HepG2 (cell line): ENCODE measurements at regions not wholly inside any gene's neighbourhood (a gene's known extent, or its start where the extent isn't known, plus 50 kb on each side); places are given as distances from the start of the nearest gene placed in this dataset.

ENCODE experiments used
- ATAC-seq: fragments of 200-7000 bp; cut with Tn5 transposase; 3 replicates; pipeline ENCODE4 v1.9.1; 2020; ENCODE audit warnings: mild to moderate bottlenecking, moderate library complexity
- BruUV-seq: library from RNA; stranded (reverse); fragments of 400-500 nt; replicated peaks from 2 replicates; lab custom pipeline; 2021; lab: Mats Ljungman, UMichigan
- CTCF ChIA-PET: fragments of 300-600 bp; formaldehyde crosslinking; extraction: SDS; loops from one replicate; lab custom pipeline; 2021; ENCODE audit warnings: low total read pairs, inconsistent platforms, low intra/inter-chr PET ratio; lab: Yijun Ruan, JAX
- POLR2A ChIA-PET: fragments of 350-600 bp; sonication (Branson Sonifier 250); formaldehyde crosslinking; loops from one replicate; lab custom pipeline; 2020; ENCODE audit warnings: antibody characterized with exemption, inconsistent platforms; lab: Yijun Ruan, JAX
- DNase-seq: peaks from one replicate; pipeline ENCODE4 v3.0.0-alpha.2; 2015; ENCODE audit warnings: low spot score
- FAIRE-seq: peaks from 3 replicates; lab custom pipeline; 2011; peaks lifted over from hg19 to GRCh38; lab: Jason Lieb, UNC
- H2AFZ ChIP-seq: one replicate; pipeline ENCODE4 v1.6.1; 2011; ENCODE audit warnings: low read length, inconsistent platforms
- H3K27ac ChIP-seq: fragments of 300-600 bp; 3 replicates; pipeline ENCODE4 v1.8.0; 2011; ENCODE audit warnings: mixed run types, mild to moderate bottlenecking, mixed read lengths, low read length, inconsistent platforms; ENCODE audit not compliant: insufficient read depth; ENCODE audit errors: extremely low read length
- H3K27me3 ChIP-seq, 2 experiments: fragments of 200-600 bp in 1 of 2; 2 replicates in 1 of 2; 3 replicates in 1 of 2; pipeline versions ENCODE4 v1.6.0 to v1.8.0; 2011; ENCODE audit warnings: low read length in 2 of 2, mild to moderate bottlenecking in 2 of 2, moderate library complexity in 2 of 2, inconsistent platforms in 1 of 2; ENCODE audit not compliant: insufficient read depth in 2 of 2, control insufficient read depth in 1 of 2
- H3K36me3 ChIP-seq, 2 experiments: fragments of 200-600 bp in 1 of 2; replicated peaks in 1 of 2; 2 replicates in 1 of 2; 3 replicates in 1 of 2; pipeline versions ENCODE4 v1.5.1 to v1.8.0; 2011; ENCODE audit warnings: low read length in 2 of 2, inconsistent platforms in 1 of 2; ENCODE audit not compliant: insufficient read depth in 2 of 2, control insufficient read depth in 1 of 2
- H3K4me1 ChIP-seq: 2 replicates; pipeline ENCODE4 v1.5.1; 2012; ENCODE audit warnings: low read length, inconsistent platforms; ENCODE audit not compliant: insufficient read depth
- H3K4me2 ChIP-seq: 2 replicates; pipeline ENCODE4 v1.6.0; 2011; ENCODE audit warnings: low read depth, low read length, inconsistent platforms
- H3K4me3 ChIP-seq, 3 experiments: fragments of 200-600 bp in 1 of 3; sonication (generic), shearing (Covaris generic) in 1 of 3; replicated peaks in 1 of 3; 2 replicates each; pipeline ENCODE4 v1.5.1; 2011 to 2016; ENCODE audit warnings: low read length in 3 of 3, inconsistent platforms in 2 of 3, low read depth in 2 of 3, mild to moderate bottlenecking in 2 of 3, control low read depth in 1 of 3, mixed read lengths in 1 of 3; ENCODE audit not compliant: insufficient read depth in 1 of 3
- H3K79me2 ChIP-seq: one replicate; pipeline ENCODE4 v1.6.1; 2011; ENCODE audit warnings: low read length, inconsistent platforms; ENCODE audit not compliant: insufficient read depth
- H3K9ac ChIP-seq: 2 replicates; pipeline ENCODE4 v1.6.0; 2011; ENCODE audit warnings: mild to moderate bottlenecking, low read depth, low read length, inconsistent platforms; ENCODE audit not compliant: insufficient read depth
- H3K9me3 ChIP-seq: 2 replicates; pipeline ENCODE4 v1.5.1; 2012; ENCODE audit warnings: mild to moderate bottlenecking, low read length
- H4K20me1 ChIP-seq: 2 replicates; pipeline ENCODE4 v1.6.0; 2011; ENCODE audit warnings: inconsistent platforms, mild to moderate bottlenecking, low read length, moderate library complexity; ENCODE audit not compliant: insufficient read depth
- ISX ChIP-seq: sonication (generic); formaldehyde crosslinking; conservative IDR thresholded peaks from 2 replicates; pipeline ENCODE4 v1.5.0; 2020; ENCODE audit warnings: missing genetic modification reagents
- KDM6A ChIP-seq: IDR thresholded peaks from 2 replicates; pipeline ENCODE4 v1.6.1; 2016; ENCODE audit warnings: low read depth
- KLF9 ChIP-seq: IDR thresholded peaks from 2 replicates; pipeline ENCODE4 v1.6.1; 2016; ENCODE audit warnings: low read depth
- MAF1 ChIP-seq: sonication (generic); formaldehyde crosslinking; IDR thresholded peaks from 2 replicates; pipeline ENCODE4 v1.5.0; 2020; ENCODE audit warnings: missing genetic modification reagents, borderline replicate concordance
- MBNL3 ChIP-seq: fragments of 250-450 bp; sonication (Bioruptor Pico); conservative IDR thresholded peaks from 2 replicates; pipeline ENCODE4 v1.8.0; 2022; ENCODE audit warnings: mild to moderate bottlenecking, inconsistent platforms
- RCOR2 ChIP-seq: IDR thresholded peaks from 2 replicates; pipeline ENCODE4 v1.6.1; 2016; ENCODE audit warnings: missing biosample characterization, missing genetic modification reagents
- RFX5 ChIP-seq: IDR thresholded peaks from 2 replicates; pipeline ENCODE4 v1.6.1; 2011; ENCODE audit warnings: low read depth, low read length, improper control_type of control experiment
- SIX4 ChIP-seq: sonication (generic); formaldehyde crosslinking; IDR thresholded peaks from 2 replicates; pipeline ENCODE4 v1.4.0; 2020; ENCODE audit warnings: missing genetic modification reagents
- ZEB1 ChIP-seq: IDR thresholded peaks from 2 replicates; pipeline ENCODE4 v1.6.1; 2012; ENCODE audit warnings: mild to moderate bottlenecking, low read depth, inconsistent platforms; ENCODE audit not compliant: insufficient replicate concordance
- ZFP36L2 ChIP-seq: sonication (generic); formaldehyde crosslinking; IDR thresholded peaks from 2 replicates; pipeline ENCODE4 v1.4.0; 2020; ENCODE audit warnings: missing genetic modification reagents
- ZNF234 ChIP-seq: sonication (generic); formaldehyde crosslinking; conservative IDR thresholded peaks from 2 replicates; pipeline ENCODE4 v1.5.1; 2020; ENCODE audit warnings: mild to moderate bottlenecking, missing genetic modification reagents
- ZNF572 ChIP-seq: sonication (generic); formaldehyde crosslinking; IDR thresholded peaks from 2 replicates; pipeline ENCODE4 v1.5.1; 2020; ENCODE audit warnings: mild to moderate bottlenecking, missing genetic modification reagents
- ZNF777 ChIP-seq: sonication (generic); formaldehyde crosslinking; IDR thresholded peaks from 2 replicates; pipeline ENCODE4 v1.4.0; 2020; ENCODE audit warnings: missing genetic modification reagents
- ZNF879 ChIP-seq: sonication (generic); formaldehyde crosslinking; IDR thresholded peaks from 2 replicates; pipeline ENCODE4 v1.8.1; 2023; ENCODE audit warnings: missing genetic modification reagents
- WGBS: methylation state at CpG from one replicate; pipeline ENCODE4 v1.1.6; 2017; ENCODE audit warnings: low lambda C conversion rate; 5-methylcytosine and 5-hydroxymethylcytosine counted together
- in situ Hi-C: cut with HindIII; loops from 2 replicates; pipeline ENCODE4 v1.10.0; 2017; ENCODE audit warnings: low pct_unique_long_range_greater_than_20kb; ENCODE audit not compliant: extremely low pct_ligation_motif_present
- intact Hi-C: fragments of 100-400 bp; cut with micrococcal nuclease; formaldehyde crosslinking; loops from one replicate; pipeline ENCODE4 v1.10.0; 2022; ENCODE audit not compliant: unreplicated experiment
- TF ChIP-seq, protein P1 (sequence below): IDR thresholded peaks from 2 replicates; pipeline ENCODE4 v1.6.1; 2016; ENCODE audit warnings: low read depth, control low read depth
- TF ChIP-seq, protein P2 (sequence below): sonication (generic); formaldehyde crosslinking; conservative IDR thresholded peaks from 2 replicates; pipeline ENCODE4 v1.4.0; 2020; ENCODE audit warnings: missing genetic modification reagents
- TF ChIP-seq, protein P3 (sequence below): sonication (generic); formaldehyde crosslinking; IDR thresholded peaks from 2 replicates; pipeline ENCODE4 v1.8.1; 2023; ENCODE audit warnings: mild to moderate bottlenecking, moderate library complexity, missing genetic modification reagents

DNA sequence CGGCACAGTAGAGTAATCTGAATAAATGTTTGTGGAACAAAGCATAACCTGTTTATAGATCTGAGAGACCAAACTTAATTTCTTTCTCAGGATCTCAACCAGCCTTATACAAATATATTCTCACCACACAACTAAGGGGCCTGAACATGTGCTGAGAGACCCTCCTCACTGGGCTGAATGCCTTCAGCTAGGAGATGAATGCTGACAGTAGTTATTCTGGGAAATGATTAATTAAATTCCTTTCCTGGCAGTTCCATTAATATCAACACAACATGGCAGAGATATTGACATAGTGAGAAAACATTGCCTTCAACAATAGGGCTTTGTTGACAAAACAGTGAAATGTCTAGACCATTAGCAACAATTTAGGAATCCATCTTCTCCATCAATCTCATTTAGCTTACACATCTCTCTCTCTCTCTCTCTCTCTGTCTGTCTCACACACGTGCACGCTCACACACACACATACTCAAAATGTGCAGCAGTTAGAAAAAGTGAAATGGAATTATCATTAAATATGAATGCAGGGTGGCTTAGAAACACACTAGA lies 780.8 kb upstream of the CDH8 start:
- Histone ChIP-seq H3K9ac (no peak overlapping the region), H3K4me1 (no peaks in the 10 kb centered on the region), H3K9me3 (peaks cover 91% of the 10 kb centered on the region), H3K4me2 (no peak overlapping the region), H4K20me1 (no peaks in the 10 kb centered on the region), H3K36me3 (no peaks in the 10 kb centered on the region), H3K79me2 (no peaks in the 10 kb centered on the region), H3K27me3 (no peaks in the 10 kb centered on the region), H3K4me3 (no peak overlapping the region), H2AFZ (no peak overlapping the region), H3K27ac (no peak overlapping the region)
- ATAC-seq (no peak), FAIRE-seq (no peak), DNase-seq (no peak)
- 32% methylated on average over 3 of the region's 3 CpGs for whole genome bisulfite sequencing
- BruUV-seq = no TSS peak
- POLR2A ChIA-PET = no interaction called here
- TF ChIP-seq ZFP36L2 (CRISPR knock-in tag) (no peak), RCOR2 (no peak), ZEB1 (no peak), ZNF234 (CRISPR knock-in tag) (no peak), ZNF879 (CRISPR knock-in tag) (no peak), MAF1 (no peak), MBNL3 (CRISPR knock-in tag) (no peak), KLF9 (CRISPR knock-in tag) (no peak), SIX4 (no peak), ISX (no peak), RFX5 (no peak), ZNF572 (CRISPR knock-in tag) (no peak), ZNF777 (CRISPR knock-in tag) (no peak), KDM6A (no peak)
- TF ChIP-seq, protein P1, sequence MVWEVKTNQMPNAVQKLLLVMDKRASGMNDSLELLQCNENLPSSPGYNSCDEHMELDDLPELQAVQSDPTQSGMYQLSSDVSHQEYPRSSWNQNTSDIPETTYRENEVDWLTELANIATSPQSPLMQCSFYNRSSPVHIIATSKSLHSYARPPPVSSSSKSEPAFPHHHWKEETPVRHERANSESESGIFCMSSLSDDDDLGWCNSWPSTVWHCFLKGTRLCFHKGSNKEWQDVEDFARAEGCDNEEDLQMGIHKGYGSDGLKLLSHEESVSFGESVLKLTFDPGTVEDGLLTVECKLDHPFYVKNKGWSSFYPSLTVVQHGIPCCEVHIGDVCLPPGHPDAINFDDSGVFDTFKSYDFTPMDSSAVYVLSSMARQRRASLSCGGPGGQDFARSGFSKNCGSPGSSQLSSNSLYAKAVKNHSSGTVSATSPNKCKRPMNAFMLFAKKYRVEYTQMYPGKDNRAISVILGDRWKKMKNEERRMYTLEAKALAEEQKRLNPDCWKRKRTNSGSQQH (CRISPR knock-in tag) = no peak
- TF ChIP-seq, protein P2, sequence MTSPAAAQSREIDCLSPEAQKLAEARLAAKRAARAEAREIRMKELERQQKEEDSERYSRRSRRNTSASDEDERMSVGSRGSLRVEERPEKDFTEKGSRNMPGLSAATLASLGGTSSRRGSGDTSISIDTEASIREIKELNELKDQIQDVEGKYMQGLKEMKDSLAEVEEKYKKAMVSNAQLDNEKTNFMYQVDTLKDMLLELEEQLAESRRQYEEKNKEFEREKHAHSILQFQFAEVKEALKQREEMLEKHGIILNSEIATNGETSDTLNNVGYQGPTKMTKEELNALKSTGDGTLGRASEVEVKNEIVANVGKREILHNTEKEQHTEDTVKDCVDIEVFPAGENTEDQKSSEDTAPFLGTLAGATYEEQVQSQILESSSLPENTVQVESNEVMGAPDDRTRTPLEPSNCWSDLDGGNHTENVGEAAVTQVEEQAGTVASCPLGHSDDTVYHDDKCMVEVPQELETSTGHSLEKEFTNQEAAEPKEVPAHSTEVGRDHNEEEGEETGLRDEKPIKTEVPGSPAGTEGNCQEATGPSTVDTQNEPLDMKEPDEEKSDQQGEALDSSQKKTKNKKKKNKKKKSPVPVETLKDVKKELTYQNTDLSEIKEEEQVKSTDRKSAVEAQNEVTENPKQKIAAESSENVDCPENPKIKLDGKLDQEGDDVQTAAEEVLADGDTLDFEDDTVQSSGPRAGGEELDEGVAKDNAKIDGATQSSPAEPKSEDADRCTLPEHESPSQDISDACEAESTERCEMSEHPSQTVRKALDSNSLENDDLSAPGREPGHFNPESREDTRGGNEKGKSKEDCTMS (CRISPR knock-in tag) = no peak
- TF ChIP-seq, protein P3, sequence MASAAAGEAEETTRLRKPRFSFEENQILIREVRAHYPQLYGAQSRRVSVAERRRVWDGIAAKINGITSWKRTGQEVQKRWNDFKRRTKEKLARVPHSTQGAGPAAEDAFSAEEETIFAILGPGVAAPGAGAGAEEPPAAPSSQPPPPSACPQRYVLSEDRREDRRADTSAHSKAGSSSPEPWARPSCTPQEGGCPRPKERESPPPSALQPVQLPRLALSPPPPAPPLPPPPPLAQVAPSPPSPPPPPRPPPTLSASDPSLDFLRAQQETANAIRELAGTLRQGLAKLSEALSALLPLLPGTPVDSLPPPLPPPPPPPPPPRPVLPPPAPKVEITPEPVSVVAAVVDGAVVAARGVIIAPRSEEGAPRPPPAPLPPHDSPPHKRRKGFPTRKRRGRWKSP (CRISPR knock-in tag) = no peak
- CTCF ChIA-PET = no interaction called here
- in situ Hi-C loops (no loop called here), intact Hi-C loops (no loop called here)
